ENCODE measurements at regions not wholly inside any gene's neighbourhood (a gene's known extent, or its start where the extent isn't known, plus 50 kb on each side); places are given as distances from the start of the nearest gene placed in this dataset.

DNA sequence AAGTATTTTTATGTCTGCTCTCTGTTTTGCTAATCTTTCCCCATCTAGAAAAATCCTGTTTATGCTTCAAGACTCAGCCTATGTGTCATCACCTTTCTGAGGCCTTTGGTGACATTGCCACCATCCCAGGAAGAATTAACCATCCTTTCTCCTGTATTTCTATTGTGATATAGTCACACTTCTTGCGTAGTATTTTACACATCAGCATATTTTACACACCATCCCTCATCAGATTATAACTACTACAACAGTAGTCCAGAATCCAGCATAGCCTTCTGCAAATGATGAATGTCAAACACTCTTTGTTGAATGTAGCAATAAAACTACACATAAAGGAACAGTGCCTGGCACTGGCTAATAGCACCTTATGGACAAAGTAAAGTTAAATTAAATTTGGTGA is 275.3 kb upstream of the C1orf87 start:
- Histone ChIP-seq H3K36me3 (ENCODE audit: insufficient read depth, low read length) (no peaks in the 10 kb centered on the region), H3K9ac (ENCODE audit: insufficient read length) (no peak overlapping the region), H3K4me3 (no peak overlapping the region), H3K27ac (no peak overlapping the region), H3K9me3 (ENCODE audit: low read depth, low read length) (no peaks in the 10 kb centered on the region)
- TF ChIP-seq EZH2 (IDR thresholded peaks at IDR 0.05) (no peak), POLR2AphosphoS5 (IDR thresholded peaks at IDR 0.05; ENCODE audit: borderline replicate concordance, low read depth, low read length) (no peak), FOXP2 (optimal IDR thresholded peaks at IDR 0.05; ENCODE audit: control extremely low read depth, extremely low read length, insufficient read depth) (no peak)
- no peak for DNase-seq (ENCODE audit: low read depth, low spot score)

DNA sequence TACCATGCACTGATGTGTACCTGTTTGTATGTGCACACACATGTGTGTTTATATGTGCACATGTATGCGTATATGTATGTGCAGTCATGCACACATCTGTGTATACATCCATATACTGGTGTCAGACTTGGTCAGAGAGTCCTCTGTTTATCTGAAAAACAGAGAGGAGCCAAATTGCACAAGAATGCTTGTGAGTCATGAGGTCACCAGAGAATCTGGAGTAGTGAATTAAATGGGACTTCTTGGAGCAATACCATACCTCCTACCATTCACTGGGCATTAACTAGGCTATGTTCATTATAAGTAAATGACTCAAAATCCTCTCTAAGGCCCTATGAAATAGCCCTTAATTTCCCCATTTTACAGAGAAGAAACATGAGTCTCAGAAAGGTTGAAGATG is 272.1 kb upstream of the C1orf87 start:
- Histone ChIP-seq H3K36me3 (ENCODE audit: insufficient read depth, low read length) (no peaks in the 10 kb centered on the region), H3K9me3 (ENCODE audit: low read depth, low read length) (no peaks in the 10 kb centered on the region), H3K4me3 (no peak overlapping the region), H3K9ac (ENCODE audit: insufficient read length) (no peak overlapping the region), H3K27ac (no peak overlapping the region)
- DNase-seq (ENCODE audit: low read depth, low spot score) = no peak
- TF ChIP-seq FOXP2 (optimal IDR thresholded peaks at IDR 0.05; ENCODE audit: control extremely low read depth, extremely low read length, insufficient read depth) (no peak), EZH2 (IDR thresholded peaks at IDR 0.05) (no peak)

DNA sequence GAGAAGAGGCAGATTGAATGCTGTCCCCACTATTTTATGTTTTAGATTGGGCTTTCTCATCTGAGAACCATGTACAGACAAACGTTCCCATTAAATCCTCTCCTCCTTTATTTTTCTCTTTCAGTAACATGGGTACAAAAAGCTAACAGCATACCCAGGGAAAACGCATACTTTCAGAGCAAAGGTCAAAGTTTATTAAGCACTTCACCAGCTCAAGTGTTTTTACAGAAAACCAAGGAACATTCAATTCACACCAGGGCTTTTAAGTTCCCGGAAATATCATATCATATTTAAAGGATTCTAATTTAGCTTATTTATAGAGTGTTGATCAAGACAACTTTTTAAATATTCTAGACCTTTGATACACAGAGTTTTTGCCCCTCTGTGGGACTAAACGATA is 271.5 kb upstream of the C1orf87 start:
- TF ChIP-seq POLR2AphosphoS5 (IDR thresholded peaks at IDR 0.05; ENCODE audit: borderline replicate concordance, low read depth, low read length) (no peak), FOXP2 (optimal IDR thresholded peaks at IDR 0.05; ENCODE audit: control extremely low read depth, extremely low read length, insufficient read depth) (no peak), EZH2 (IDR thresholded peaks at IDR 0.05) (no peak)
- no peaks in the 10 kb centered on the region for H3K9me3 ChIP-seq (ENCODE audit: low read depth, low read length)
- no peak for DNase-seq (ENCODE audit: low read depth, low spot score)

DNA sequence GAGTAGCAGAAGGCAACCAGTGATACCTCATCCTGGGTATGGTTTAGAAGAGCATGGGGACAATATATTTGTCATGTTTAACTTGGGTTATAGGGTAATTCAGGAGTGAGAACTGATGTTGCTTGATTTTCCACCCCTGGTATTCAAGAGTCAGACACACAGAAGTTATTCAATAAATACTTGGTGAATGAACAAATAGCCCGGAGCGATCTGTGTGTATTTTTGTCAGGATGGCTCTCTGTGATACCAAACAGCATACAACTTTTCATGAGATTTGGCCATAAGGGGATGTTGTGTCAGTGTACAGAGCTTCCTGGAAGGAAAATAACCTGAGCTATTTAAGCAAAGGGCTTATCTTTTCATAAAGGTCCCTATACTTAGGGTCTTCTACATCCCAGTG is 270.2 kb upstream of the C1orf87 start:
- no peak overlapping the region for H3K4me3 ChIP-seq
- H3K9ac ChIP-seq (ENCODE audit: insufficient read length) = no peak overlapping the region
- no peaks in the 10 kb centered on the region for H3K9me3 ChIP-seq (ENCODE audit: low read depth, low read length)
- no peak overlapping the region for H3K27ac ChIP-seq
- no peaks in the 10 kb centered on the region for H3K36me3 ChIP-seq (ENCODE audit: insufficient read depth, low read length)
- TF ChIP-seq FOXP2 (optimal IDR thresholded peaks at IDR 0.05; ENCODE audit: control extremely low read depth, extremely low read length, insufficient read depth) (no peak), POLR2AphosphoS5 (IDR thresholded peaks at IDR 0.05; ENCODE audit: borderline replicate concordance, low read depth, low read length) (no peak), EZH2 (IDR thresholded peaks at IDR 0.05) (no peak)
- DNase-seq (ENCODE audit: low read depth, low spot score) = no peak

More for the DNA sequence above, 271.5 kb upstream of the C1orf87 start:
- Histone ChIP-seq H3K4me3 (no peak overlapping the region), H3K36me3 (ENCODE audit: insufficient read depth, low read length) (no peaks in the 10 kb centered on the region), H3K9ac (ENCODE audit: insufficient read length) (no peak overlapping the region), H3K27ac (no peak overlapping the region)

DNA sequence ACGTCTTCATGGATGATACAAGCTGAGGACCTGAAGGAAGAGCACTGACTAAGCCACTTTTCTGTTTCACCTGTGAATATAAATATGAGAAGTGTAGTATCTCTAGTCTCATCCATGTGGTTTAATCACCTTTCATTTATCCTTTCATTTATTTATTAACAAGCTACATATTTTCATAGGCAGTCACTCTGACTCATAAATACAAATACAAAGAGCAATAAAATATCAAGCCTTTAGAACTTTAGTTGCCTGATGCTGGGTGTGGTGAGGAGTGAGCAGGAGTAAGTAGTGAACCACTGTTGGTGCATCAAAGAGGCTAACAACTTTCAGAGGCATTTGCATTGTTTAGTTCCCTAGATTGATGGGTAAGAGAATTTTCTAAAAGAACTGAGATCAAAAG is 269.0 kb upstream of the C1orf87 start:
- TF ChIP-seq FOXP2 (optimal IDR thresholded peaks at IDR 0.05; ENCODE audit: control extremely low read depth, extremely low read length, insufficient read depth) (no peak), EZH2 (IDR thresholded peaks at IDR 0.05) (no peak), POLR2AphosphoS5 (IDR thresholded peaks at IDR 0.05; ENCODE audit: borderline replicate concordance, low read depth, low read length) (no peak)
- no peak overlapping the region for H3K27ac ChIP-seq
- DNase-seq (ENCODE audit: low read depth, low spot score) = no peak

DNA sequence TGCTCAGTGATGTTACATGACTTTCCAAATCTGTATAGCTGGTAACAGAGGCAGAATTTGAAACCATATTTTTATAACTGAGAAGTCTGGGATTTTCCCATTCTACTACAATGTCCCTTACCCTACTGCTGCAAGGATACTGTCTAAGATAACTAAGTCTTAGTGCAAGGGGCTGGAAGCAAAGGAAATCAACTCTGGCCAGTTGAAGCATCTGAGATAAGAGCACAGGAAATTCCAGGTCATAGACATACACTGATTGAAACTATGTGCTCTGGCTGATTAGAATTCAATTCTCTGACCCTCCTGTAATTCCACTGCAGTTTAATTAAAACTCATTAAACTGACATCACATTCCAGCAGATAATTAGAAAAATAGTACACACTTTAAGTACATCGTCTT is 267.7 kb upstream of the C1orf87 start:
- no peaks in the 10 kb centered on the region for H3K36me3 ChIP-seq (ENCODE audit: insufficient read depth, low read length)

More for the DNA sequence above, 269.0 kb upstream of the C1orf87 start:
- Histone ChIP-seq H3K36me3 (ENCODE audit: insufficient read depth, low read length) (no peaks in the 10 kb centered on the region), H3K9me3 (ENCODE audit: low read depth, low read length) (no peaks in the 10 kb centered on the region), H3K4me3 (no peak overlapping the region), H3K9ac (ENCODE audit: insufficient read length) (no peak overlapping the region)

DNA sequence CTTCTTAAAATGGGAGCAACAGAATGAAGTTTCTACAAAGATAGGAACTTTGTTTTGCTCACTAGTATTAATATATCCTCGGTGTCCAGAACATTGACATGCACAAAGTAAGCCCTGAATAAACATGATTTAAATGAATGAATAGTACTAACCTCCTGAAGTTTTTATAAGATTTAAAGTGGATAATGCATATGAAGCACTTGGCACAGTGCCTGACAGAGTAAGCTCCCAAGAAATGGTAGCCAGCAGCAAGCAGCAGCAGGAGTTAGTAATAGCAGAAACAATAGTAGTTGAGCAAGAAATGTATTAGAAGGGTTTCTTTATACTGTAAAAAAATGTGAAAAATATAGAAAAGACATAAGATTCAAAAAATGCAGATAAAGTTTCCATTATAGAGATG is 258.1 kb upstream of the C1orf87 start:
- Histone ChIP-seq H3K9me3 (ENCODE audit: low read depth, low read length) (no peaks in the 10 kb centered on the region), H3K4me3 (no peak overlapping the region), H3K9ac (ENCODE audit: insufficient read length) (no peak overlapping the region), H3K27ac (no peak overlapping the region), H3K36me3 (ENCODE audit: insufficient read depth, low read length) (no peaks in the 10 kb centered on the region)
- DNase-seq (ENCODE audit: low read depth, low spot score) = no peak
- no peak for TF ChIP-seq POLR2AphosphoS5 (IDR thresholded peaks at IDR 0.05; ENCODE audit: borderline replicate concordance, low read depth, low read length)
- TF ChIP-seq FOXP2 (optimal IDR thresholded peaks at IDR 0.05; ENCODE audit: control extremely low read depth, extremely low read length, insufficient read depth) = no peak
- no peak for TF ChIP-seq EZH2 (IDR thresholded peaks at IDR 0.05)

More for the DNA sequence above, 267.7 kb upstream of the C1orf87 start:
- H3K27ac ChIP-seq = no peak overlapping the region
- TF ChIP-seq EZH2 (IDR thresholded peaks at IDR 0.05) (no peak), FOXP2 (optimal IDR thresholded peaks at IDR 0.05; ENCODE audit: control extremely low read depth, extremely low read length, insufficient read depth) (no peak), POLR2AphosphoS5 (IDR thresholded peaks at IDR 0.05; ENCODE audit: borderline replicate concordance, low read depth, low read length) (no peak)
- no peak overlapping the region for H3K4me3 ChIP-seq
- DNase-seq (ENCODE audit: low read depth, low spot score) = no peak
- no peak overlapping the region for H3K9ac ChIP-seq (ENCODE audit: insufficient read length)
- H3K9me3 ChIP-seq (ENCODE audit: low read depth, low read length) = no peaks in the 10 kb centered on the region

DNA sequence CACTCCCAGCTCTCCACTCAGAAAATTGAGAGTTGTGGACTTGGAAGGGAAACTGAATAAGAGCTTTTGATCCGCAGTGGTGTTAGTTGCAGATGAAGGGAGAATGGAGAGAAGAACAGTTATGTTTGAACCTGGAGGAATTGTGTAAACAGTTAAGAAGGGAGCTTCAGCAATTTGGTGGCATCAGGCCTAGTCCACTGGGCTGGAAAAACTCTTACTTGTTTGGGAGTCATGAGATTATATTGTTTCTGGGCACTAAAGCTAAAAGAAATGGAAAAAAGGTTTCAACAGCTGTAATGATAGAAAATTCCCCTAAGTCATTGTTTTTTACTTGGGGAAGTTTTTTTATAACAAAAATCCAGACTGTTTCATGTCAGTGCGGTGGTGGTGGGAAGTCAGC is 256.1 kb upstream of the C1orf87 start:
- TF ChIP-seq FOXP2 (optimal IDR thresholded peaks at IDR 0.05; ENCODE audit: control extremely low read depth, extremely low read length, insufficient read depth) (no peak), POLR2AphosphoS5 (IDR thresholded peaks at IDR 0.05; ENCODE audit: borderline replicate concordance, low read depth, low read length) (no peak), EZH2 (IDR thresholded peaks at IDR 0.05) (no peak)
- Histone ChIP-seq H3K27ac (no peak overlapping the region), H3K9me3 (ENCODE audit: low read depth, low read length) (no peaks in the 10 kb centered on the region), H3K4me3 (no peak overlapping the region), H3K9ac (ENCODE audit: insufficient read length) (no peak overlapping the region), H3K36me3 (ENCODE audit: insufficient read depth, low read length) (no peaks in the 10 kb centered on the region)
- no peak for DNase-seq (ENCODE audit: low read depth, low spot score)

DNA sequence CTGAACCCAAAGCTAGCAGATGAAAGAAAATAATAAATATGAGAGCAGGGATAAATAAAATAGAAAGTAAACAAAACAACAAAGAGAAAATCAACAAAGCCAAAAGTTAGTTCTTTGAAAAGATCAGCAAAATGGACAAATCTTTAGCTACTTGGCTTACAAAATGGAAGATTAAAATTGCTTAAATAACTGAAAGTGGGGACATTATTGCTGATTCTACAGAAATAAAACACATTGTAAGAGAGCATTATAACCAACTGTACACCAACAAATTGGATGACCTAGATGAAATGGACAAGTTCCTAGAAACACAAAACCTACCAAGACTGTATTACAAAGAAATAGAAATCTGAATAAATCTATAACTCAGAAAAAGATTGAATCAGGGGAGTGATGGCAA is 238.3 kb upstream of the C1orf87 start:
- TF ChIP-seq FOXP2 (optimal IDR thresholded peaks at IDR 0.05; ENCODE audit: control extremely low read depth, extremely low read length, insufficient read depth) (no peak), EZH2 (IDR thresholded peaks at IDR 0.05) (no peak), POLR2AphosphoS5 (IDR thresholded peaks at IDR 0.05; ENCODE audit: borderline replicate concordance, low read depth, low read length) (no peak)
- Histone ChIP-seq H3K9me3 (ENCODE audit: low read depth, low read length) (no peaks in the 10 kb centered on the region; the same call in 1 of the 2 replicates), H3K4me3 (no peak overlapping the region), H3K27ac (no peak overlapping the region), H3K36me3 (ENCODE audit: insufficient read depth, low read length) (no peaks in the 10 kb centered on the region), H3K9ac (ENCODE audit: insufficient read length) (no peak overlapping the region)
- no peak for DNase-seq (ENCODE audit: low read depth, low spot score)

Measured in SK-N-MC (cell line).